ENCODE measurements at regions not wholly inside any gene's neighbourhood (a gene's known extent, or its start where the extent isn't known, plus 50 kb on each side); places are given as distances from the start of the nearest gene placed in this dataset.

GRCh38 chr3:65252266-65252665, 564.5 kb upstream of the ADAMTS9 start:
- no peak overlapping the region for H3K4me3 ChIP-seq (ENCODE audit: low read length)
- TF ChIP-seq CTCF (conservative IDR thresholded peaks at IDR 0.05; ENCODE audit: low read depth, low read length), result no peak
- no peak for DNase-seq (ENCODE audit: low read depth)

GRCh38 chr3:65251375-65251774, 563.6 kb upstream of the ADAMTS9 start:
- no peak overlapping the region for H3K4me3 ChIP-seq (ENCODE audit: low read length)
- no peak for TF ChIP-seq CTCF (conservative IDR thresholded peaks at IDR 0.05; ENCODE audit: low read depth, low read length)
- DNase-seq (ENCODE audit: low read depth), result no peak

GRCh38 chr3:65246561-65246960, 558.8 kb upstream of the ADAMTS9 start:
- no peak for TF ChIP-seq CTCF (conservative IDR thresholded peaks at IDR 0.05; ENCODE audit: low read depth, low read length)
- no peak for DNase-seq (ENCODE audit: low read depth)
- no peak overlapping the region for H3K4me3 ChIP-seq (ENCODE audit: low read length)

GRCh38 chr3:65245133-65246063, 557.6 kb upstream of the ADAMTS9 start:
- H3K4me3 ChIP-seq (ENCODE audit: low read length), result no peak overlapping the region
- DNase-seq (ENCODE audit: low read depth), result no peak
- TF ChIP-seq CTCF (conservative IDR thresholded peaks at IDR 0.05; ENCODE audit: low read depth, low read length), result peak; percentile 64

GRCh38 chr3:65240366-65240765, 552.6 kb upstream of the ADAMTS9 start:
- TF ChIP-seq CTCF (conservative IDR thresholded peaks at IDR 0.05; ENCODE audit: low read depth, low read length), result no peak
- DNase-seq (ENCODE audit: low read depth), result no peak
- H3K4me3 ChIP-seq (ENCODE audit: low read length), result no peak overlapping the region

GRCh38 chr3:65238652-65239051, 550.9 kb upstream of the ADAMTS9 start:
- H3K4me3 ChIP-seq (ENCODE audit: low read length), result no peak overlapping the region
- no peak for DNase-seq (ENCODE audit: low read depth)
- TF ChIP-seq CTCF (conservative IDR thresholded peaks at IDR 0.05; ENCODE audit: low read depth, low read length), result no peak

GRCh38 chr3:65234499-65234898, 546.7 kb upstream of the ADAMTS9 start:
- DNase-seq (ENCODE audit: low read depth), result no peak
- TF ChIP-seq CTCF (conservative IDR thresholded peaks at IDR 0.05; ENCODE audit: low read depth, low read length), result no peak
- no peak overlapping the region for H3K4me3 ChIP-seq (ENCODE audit: low read length)
